H9 (cell line): ENCODE measurements at regions not wholly inside any gene's neighbourhood (a gene's known extent, or its start where the extent isn't known, plus 50 kb on each side); places are given as distances from the start of the nearest gene placed in this dataset.

Source experiments
- DNase-seq: peaks from one replicate; pipeline ENCODE4 v3.0.0-alpha.2; 2017
- H2AFZ ChIP-seq: one replicate; pipeline ENCODE4 v1.6.1; 2013; ENCODE audit warnings: mild to moderate bottlenecking, low read length, control low read depth, moderate library complexity
- H2AK5ac ChIP-seq: 2 replicates; pipeline ENCODE4 v1.6.1; 2013; ENCODE audit warnings: low read length, control low read depth, mixed read lengths; ENCODE audit not compliant: insufficient read length
- H2BK120ac ChIP-seq: one replicate; pipeline ENCODE4 v1.6.1; 2013; ENCODE audit warnings: low read depth, mild to moderate bottlenecking, low read length, control low read depth, inconsistent platforms; ENCODE audit not compliant: poor library complexity, severe bottlenecking
- H2BK12ac ChIP-seq: 2 replicates; pipeline ENCODE4 v1.6.1; 2013; ENCODE audit warnings: low read length, control low read depth, mixed read lengths, low read depth; ENCODE audit not compliant: insufficient read length
- H2BK15ac ChIP-seq: 2 replicates; pipeline ENCODE4 v1.6.1; 2013; ENCODE audit warnings: low read depth, low read length, control low read depth
- H2BK20ac ChIP-seq: one replicate; pipeline ENCODE4 v1.6.1; 2013; ENCODE audit warnings: low read depth, mild to moderate bottlenecking, low read length, control low read depth, inconsistent platforms; ENCODE audit not compliant: poor library complexity, severe bottlenecking
- H2BK5ac ChIP-seq: 2 replicates; pipeline ENCODE4 v1.6.1; 2013; ENCODE audit warnings: low read length, control low read depth, mixed read lengths; ENCODE audit not compliant: insufficient read length
- H3K14ac ChIP-seq: 2 replicates; pipeline ENCODE4 v1.6.1; 2013; ENCODE audit warnings: low read length, control low read depth; ENCODE audit not compliant: insufficient read depth
- H3K18ac ChIP-seq: 2 replicates; pipeline ENCODE4 v1.6.1; 2013; ENCODE audit warnings: low read depth, mild to moderate bottlenecking, mixed read lengths, low read length, control low read depth; ENCODE audit not compliant: insufficient read length
- H3K23ac ChIP-seq: 2 replicates; pipeline ENCODE4 v1.6.1; 2013; ENCODE audit warnings: low read length, control low read depth, mixed read lengths, low read depth; ENCODE audit not compliant: insufficient read length
- H3K23me2 ChIP-seq: 2 replicates; pipeline ENCODE4 v1.6.1; 2013; ENCODE audit warnings: low read depth, mild to moderate bottlenecking, mixed read lengths, low read length, control low read depth; ENCODE audit not compliant: insufficient read length, poor library complexity, severe bottlenecking
- H3K27ac ChIP-seq: 2 replicates; pipeline ENCODE4 v1.5.1; 2013; ENCODE audit warnings: low read length, control low read depth, mixed read lengths, low read depth; ENCODE audit not compliant: insufficient read length
- H3K27me3 ChIP-seq: 2 replicates; pipeline ENCODE4 v1.6.1; 2013; ENCODE audit warnings: low read length, control low read depth, inconsistent platforms; ENCODE audit not compliant: insufficient read depth
- H3K4ac ChIP-seq: 2 replicates; pipeline ENCODE4 v1.6.1; 2013; ENCODE audit warnings: low read depth, mild to moderate bottlenecking, control low read depth, inconsistent platforms, low read length, moderate library complexity
- H3K4me1 ChIP-seq: 2 replicates; pipeline ENCODE4 v1.6.1; 2013; ENCODE audit warnings: low read length, control low read depth, inconsistent platforms; ENCODE audit not compliant: insufficient read depth
- H3K4me2 ChIP-seq: 2 replicates; pipeline ENCODE4 v1.6.1; 2013; ENCODE audit warnings: low read length, control low read depth, mixed read lengths; ENCODE audit not compliant: insufficient read length, insufficient read depth
- H3K56ac ChIP-seq: 2 replicates; pipeline ENCODE4 v1.6.1; 2013; ENCODE audit warnings: low read depth, mild to moderate bottlenecking, mixed read lengths, low read length, control low read depth; ENCODE audit not compliant: insufficient read length
- H3K79me1 ChIP-seq: 2 replicates; pipeline ENCODE4 v1.6.1; 2013; ENCODE audit warnings: low read depth, mild to moderate bottlenecking, moderate library complexity, low read length, control low read depth, inconsistent platforms; ENCODE audit not compliant: insufficient read depth, poor library complexity, severe bottlenecking
- H3K79me2 ChIP-seq: 2 replicates; pipeline ENCODE4 v1.6.1; 2013; ENCODE audit warnings: low read length, control low read depth, inconsistent platforms; ENCODE audit not compliant: insufficient read depth
- H3K9ac ChIP-seq: 2 replicates; pipeline ENCODE4 v1.6.1; 2013; ENCODE audit warnings: low read length, control low read depth, mixed read lengths; ENCODE audit not compliant: insufficient read length; ENCODE audit errors: extremely low read depth
- H3K9me3 ChIP-seq: one replicate; pipeline ENCODE4 v1.6.1; 2013; ENCODE audit warnings: low read depth, low read length, inconsistent platforms; ENCODE audit not compliant: control insufficient read depth
- H3T11ph ChIP-seq: one replicate; pipeline ENCODE4 v1.6.1; 2013; ENCODE audit warnings: mild to moderate bottlenecking, low read length, control low read depth, inconsistent platforms
- H4K20me1 ChIP-seq: one replicate; pipeline ENCODE4 v1.6.1; 2013; ENCODE audit not compliant: control insufficient read depth, insufficient read length, insufficient read depth
- H4K5ac ChIP-seq: 2 replicates; pipeline ENCODE4 v1.6.1; 2013; ENCODE audit warnings: low read depth, mild to moderate bottlenecking, mixed read lengths, low read length, control low read depth; ENCODE audit not compliant: insufficient read length
- H4K8ac ChIP-seq: replicated peaks from 2 replicates; pipeline ENCODE4 v1.6.1; 2013; ENCODE audit warnings: low read length, control low read depth, mixed read lengths, low read depth; ENCODE audit not compliant: insufficient read length
- H4K91ac ChIP-seq: 2 replicates; pipeline ENCODE4 v1.6.1; 2013; ENCODE audit warnings: low read depth, mild to moderate bottlenecking, moderate library complexity, mixed read lengths, low read length, control low read depth; ENCODE audit not compliant: insufficient read length
- H3K27ac Mint-ChIP-seq, 3 experiments: 2 replicates in 2 of 3; 3 replicates in 1 of 3; pipeline ENCODE4 v1.8.0; 2020 to 2021; ENCODE audit warnings: mixed read lengths in 3 of 3, mild to moderate bottlenecking in 1 of 3, moderate library complexity in 1 of 3
- H3K27me3 Mint-ChIP-seq: 2 replicates; pipeline ENCODE4 v1.8.0; 2021; ENCODE audit warnings: low read depth, mild to moderate bottlenecking, moderate library complexity, mixed read lengths
- H3K36me3 Mint-ChIP-seq, 3 experiments: 2 replicates in 2 of 3; 3 replicates in 1 of 3; pipeline ENCODE4 v1.8.0; 2020 to 2021; ENCODE audit warnings: low read depth in 3 of 3, mixed read lengths in 3 of 3; ENCODE audit not compliant: insufficient read depth in 1 of 3
- H3K4me1 Mint-ChIP-seq, 2 experiments: 2 replicates each; pipeline ENCODE4 v1.8.0; 2020; ENCODE audit warnings: mixed read lengths in 2 of 2
- H3K4me3 Mint-ChIP-seq, 2 experiments: 2 replicates in 1 of 2; 3 replicates in 1 of 2; pipeline ENCODE4 v1.8.0; 2020 to 2021; ENCODE audit warnings: mild to moderate bottlenecking in 2 of 2, mixed read lengths in 2 of 2, moderate library complexity in 1 of 2
- H3K9me3 Mint-ChIP-seq, 2 experiments: 2 replicates in 1 of 2; 3 replicates in 1 of 2; pipeline ENCODE4 v1.8.0; 2020; ENCODE audit warnings: mild to moderate bottlenecking in 2 of 2, mixed read lengths in 2 of 2, moderate library complexity in 1 of 2
- CTCF ChIP-seq: fragments of 200-600 bp; sonication (generic); conservative IDR thresholded peaks from 3 replicates; pipeline ENCODE4 v1.8.0; 2021; ENCODE audit warnings: antibody characterized with exemption, mild to moderate bottlenecking
- WGBS: extraction: QIAGEN DNeasy Blood & Tissue Kit; methylation state at CpG from one replicate; pipeline ENCODE4 v1.1.7; 2013; ENCODE audit warnings: missing lambda C conversion rate, low lambda C conversion rate, mixed read lengths; ENCODE audit not compliant: insufficient read length; ENCODE audit errors: extremely low coverage; 5-methylcytosine and 5-hydroxymethylcytosine counted together

- Histone ChIP-seq H3K79me1 (no peaks in the 10 kb centered on the region), H3K4me1 (peaks cover 2% of the 10 kb centered on the region; the same call in 1 of the 2 replicates), H3K14ac (no peak overlapping the region), H3K27ac (no peak overlapping the region), H3K79me2 (no peaks in the 10 kb centered on the region), H2BK5ac (no peak overlapping the region), H2AK5ac (no peak overlapping the region), H3K9me3 (no peaks in the 10 kb centered on the region), H4K8ac (no peak overlapping the region), H2BK20ac (no peak overlapping the region), H3K56ac (no peak overlapping the region), H4K20me1 (no peaks in the 10 kb centered on the region), H3K4me2 (no peak overlapping the region), H3K23ac (no peak overlapping the region), H2AFZ (no peak overlapping the region), H4K91ac (no peak overlapping the region), H2BK15ac (no peak overlapping the region), H2BK120ac (no peak overlapping the region), H3K18ac (no peak overlapping the region), H3K4ac (no peak overlapping the region), H4K5ac (no peak overlapping the region), H3K27me3 (no peaks in the 10 kb centered on the region), H3K23me2 (no peaks in the 10 kb centered on the region), H3T11ph (no peak overlapping the region), H3K9ac (no peak overlapping the region), H2BK12ac (no peak overlapping the region)
- no peak for TF ChIP-seq CTCF
- Mint-ChIP-seq H3K27me3 (no peaks in the 10 kb centered on the region), H3K9me3 (no peaks in the 10 kb centered on the region), H3K27ac (no peak overlapping the region), H3K4me1 (peaks cover 20% of the 10 kb centered on the region in 2 experiments), H3K36me3 (no peaks in the 10 kb centered on the region; a peak in 1 of 7 replicates), H3K4me3 (no peak overlapping the region)
- DNase-seq: no peak
- no CpG with 5 or more reads among the region's 1 CpG for whole genome bisulfite sequencing
Measured at GRCh38 chr12:19970821-19971220, 397.5 kb upstream of the PDE3A start.
